Gastrocnemius medialis (tissue), 4 donors: ENCODE measurements at regions not wholly inside any gene's neighbourhood (a gene's known extent, or its start where the extent isn't known, plus 50 kb on each side); places are given as distances from the start of the nearest gene placed in this dataset.

Experiments used
- ATAC-seq, 2 donors: fragments of 150-250 bp; one replicate each; pipeline ENCODE4 v1.9.1; 2016
- DNase-seq, 2 donors: peaks; one replicate each; pipeline ENCODE4 v3.0.0-alpha.2; 2019
- H3K27ac ChIP-seq, 4 donors: fragments of 200-600 bp; sonication (generic); 1 replicate in 1 of 4; 2 replicates in 3 of 4; pipeline ENCODE4 v1.5.1; 2016 to 2018; ENCODE audit warnings: mild to moderate bottlenecking in 2 of 4, moderate library complexity in 1 of 4
- H3K27me3 ChIP-seq, 3 donors: fragments of 200-600 bp; sonication (generic) in 2 of 3; 1 replicate in 1 of 3; 2 replicates in 2 of 3; pipeline versions ENCODE4 v1.5.1 to v1.6.0; 2016 to 2019; ENCODE audit warnings: mild to moderate bottlenecking in 1 of 3, moderate library complexity in 1 of 3
- H3K36me3 ChIP-seq, 2 donors: fragments of 200-600 bp; sonication (generic) in 1 of 2; one replicate each; pipeline ENCODE4 v1.5.1; 2017 to 2018
- H3K4me1 ChIP-seq, 2 donors: fragments of 200-600 bp; sonication (generic) in 1 of 2; one replicate each; pipeline ENCODE4 v1.5.1; 2016 to 2017; ENCODE audit warnings: mild to moderate bottlenecking in 2 of 2
- H3K4me3 ChIP-seq, 4 donors: fragments of 200-600 bp; sonication (generic) in 3 of 4; 1 replicate in 1 of 4; 2 replicates in 3 of 4; pipeline ENCODE4 v1.5.1; 2016 to 2019; ENCODE audit warnings: mild to moderate bottlenecking in 2 of 4
- H3K9me3 ChIP-seq, 3 donors: fragments of 200-600 bp; sonication (generic) in 2 of 3; 1 replicate in 1 of 3; 2 replicates in 2 of 3; pipeline ENCODE4 v1.5.1; 2016 to 2019
- CTCF ChIP-seq, 5 experiments: fragments of 450-650 bp in 3 of 5; fragments of 200-600 bp in 2 of 5; sonication (generic) in 2 of 5; IDR thresholded peaks in 4 of 5; conservative IDR thresholded peaks in 1 of 5; 1 replicate in 4 of 5; 2 replicates in 1 of 5; pipeline ENCODE4 v1.5.1; 2016 to 2019; ENCODE audit warnings: antibody characterized with exemption in 5 of 5, mild to moderate bottlenecking in 3 of 5, moderate library complexity in 3 of 5
- POLR2A ChIP-seq, 2 donors: fragments of 450-650 bp; IDR thresholded peaks; one replicate each; pipeline ENCODE4 v1.6.1; 2017; ENCODE audit warnings: antibody characterized with exemption in 2 of 2, mild to moderate bottlenecking in 2 of 2, moderate library complexity in 2 of 2
- in situ Hi-C, 4 donors: fragments of 200-750 bp; cut with MboI; loops; one replicate each; pipeline versions ENCODE4 v1.15.0 to v1.8.0; 2017; ENCODE audit warnings: low sequenced_read_pairs in 4 of 4
- intact Hi-C: fragments of 100-400 bp; cut with DNase I; formaldehyde crosslinking; loops from one replicate; pipeline ENCODE4 v1.15.1; 2023; ENCODE audit warnings: low total_unique reads

GRCh38 chr11:109305009-109305408, 117.0 kb upstream of the C11orf87 start:
- no peak for TF ChIP-seq POLR2A (IDR thresholded peaks at IDR 0.05)
- in situ Hi-C loops: no loop called here
- ATAC-seq: no peak
- intact Hi-C loops: no loop called here
- Histone ChIP-seq H3K9me3 (no peaks in the 10 kb centered on the region), H3K4me3 (no peak overlapping the region), H3K27me3 (no peaks in the 10 kb centered on the region), H3K27ac (no peak overlapping the region), H3K36me3 (no peaks in the 10 kb centered on the region), H3K4me1 (peaks cover 0 to 19% of the 10 kb centered on the region in 2 donors)
- no peak for DNase-seq

- no peak overlapping the region for H3K4me3 ChIP-seq
- no peak for TF ChIP-seq POLR2A (IDR thresholded peaks at IDR 0.05)
- TF ChIP-seq CTCF (IDR thresholded peaks at IDR 0.05 in 4 of 5, conservative IDR thresholded peaks at IDR 0.05 in 1 of 5): no peak
- peaks cover 0 to 10% of the 10 kb centered on the region in 2 donors for H3K4me1 ChIP-seq
- no peaks in the 10 kb centered on the region for H3K9me3 ChIP-seq
- H3K36me3 ChIP-seq: no peaks in the 10 kb centered on the region
- intact Hi-C loops: no loop called here
- DNase-seq: no peak
- no peak overlapping the region for H3K27ac ChIP-seq
- no peaks in the 10 kb centered on the region for H3K27me3 ChIP-seq
- in situ Hi-C loops: no loop called here
- ATAC-seq: no peak
Observed at GRCh38 chr11:109306322-109306721, 115.7 kb upstream of the C11orf87 start.

- H3K4me3 ChIP-seq: no peak overlapping the region
- peaks cover 0 to 7% of the 10 kb centered on the region in 2 donors for H3K4me1 ChIP-seq
- in situ Hi-C loops (no loop called here), intact Hi-C loops (no loop called here)
- no peaks in the 10 kb centered on the region for H3K27me3 ChIP-seq
- DNase-seq (no peak), ATAC-seq (no peak)
- H3K9me3 ChIP-seq: no peaks in the 10 kb centered on the region
- no peak overlapping the region for H3K27ac ChIP-seq
- H3K36me3 ChIP-seq: no peaks in the 10 kb centered on the region
- no peak for TF ChIP-seq POLR2A (IDR thresholded peaks at IDR 0.05)
Observed at GRCh38 chr11:109307366-109307765, 114.6 kb upstream of the C11orf87 start.

- in situ Hi-C loops (no loop called here), intact Hi-C loops (no loop called here)
- DNase-seq (no peak), ATAC-seq (no peak)
- Histone ChIP-seq H3K36me3 (no peaks in the 10 kb centered on the region), H3K9me3 (no peaks in the 10 kb centered on the region), H3K4me1 (peaks cover 0 to 1% of the 10 kb centered on the region in 2 donors), H3K27ac (no peak overlapping the region), H3K4me3 (no peak overlapping the region), H3K27me3 (no peaks in the 10 kb centered on the region)
- TF ChIP-seq POLR2A (IDR thresholded peaks at IDR 0.05) (no peak), CTCF (IDR thresholded peaks at IDR 0.05 in 4 of 5, conservative IDR thresholded peaks at IDR 0.05 in 1 of 5) (no peak)
Observed at GRCh38 chr11:109308551-109308950, 113.4 kb upstream of the C11orf87 start.

GRCh38 chr11:109309153-109309552, 112.8 kb upstream of the C11orf87 start:
- intact Hi-C loops: no loop called here
- no peak for ATAC-seq

More at GRCh38 chr11:109309153-109309552, 112.8 kb upstream of the C11orf87 start:
- Histone ChIP-seq H3K27me3 (no peaks in the 10 kb centered on the region), H3K4me1 (no peaks in the 10 kb centered on the region), H3K36me3 (no peaks in the 10 kb centered on the region), H3K27ac (no peak overlapping the region), H3K9me3 (no peaks in the 10 kb centered on the region), H3K4me3 (no peak overlapping the region)
- DNase-seq: no peak
- in situ Hi-C loops: no loop called here
- TF ChIP-seq POLR2A (IDR thresholded peaks at IDR 0.05) (no peak), CTCF (IDR thresholded peaks at IDR 0.05 in 4 of 5, conservative IDR thresholded peaks at IDR 0.05 in 1 of 5) (no peak)
